B cell (primary cell): ENCODE measurements at regions not wholly inside any gene's neighbourhood (a gene's known extent, or its start where the extent isn't known, plus 50 kb on each side); places are given as distances from the start of the nearest gene placed in this dataset.

ENCODE experiments used
- ATAC-seq: fragments of 200-7000 bp; cut with Tn5 transposase; one replicate; pipeline ENCODE4 v1.10.0; 2021; ENCODE audit warnings: low read depth, mild to moderate bottlenecking, moderate number of reproducible peaks, moderate library complexity
- CTCF ChIA-PET: fragments of 350-600 bp; sonication (Branson Sonifier 250); formaldehyde crosslinking; loops from one replicate; lab custom pipeline; 2021; ENCODE audit warnings: antibody characterized with exemption, inconsistent platforms; lab: Charles Lee
- POLR2A ChIA-PET: fragments of 350-600 bp; sonication (Branson Sonifier 250); formaldehyde crosslinking; loops from one replicate; lab custom pipeline; 2021; ENCODE audit warnings: antibody characterized with exemption; lab: Charles Lee
- DNase-seq: peaks from one replicate; pipeline ENCODE4 v3.0.0; 2013
- H2AFZ ChIP-seq: 2 replicates; pipeline ENCODE4 v1.6.1; 2012; ENCODE audit warnings: mild to moderate bottlenecking, low read depth, low read length; ENCODE audit not compliant: insufficient read depth, poor library complexity, severe bottlenecking
- H3K27ac ChIP-seq, 2 donors: 1 replicate in 1 of 2; 2 replicates in 1 of 2; pipeline ENCODE4 v1.5.1; 2012 to 2013; ENCODE audit warnings: low read length in 2 of 2, mild to moderate bottlenecking in 2 of 2, moderate library complexity in 1 of 2
- H3K27me3 ChIP-seq, 4 experiments: fragments of 200-600 bp in 1 of 4; sonication (generic) in 1 of 4; replicated peaks in 1 of 4; 1 replicate in 2 of 4; 2 replicates in 2 of 4; pipeline versions ENCODE4 v1.6.1 to v1.7.0; 2013 to 2016; ENCODE audit warnings: low read length in 3 of 4, mild to moderate bottlenecking in 2 of 4, mixed read lengths in 1 of 4, moderate library complexity in 1 of 4; ENCODE audit not compliant: insufficient read depth in 4 of 4, control insufficient read depth in 3 of 4; ENCODE audit errors: control extremely low read depth in 1 of 4
- H3K36me3 ChIP-seq, 2 experiments: replicated peaks in 1 of 2; 1 replicate in 1 of 2; 2 replicates in 1 of 2; pipeline versions ENCODE4 v1.6.1 to v1.7.1; 2013; ENCODE audit warnings: low read length in 1 of 2; ENCODE audit not compliant: insufficient read depth in 2 of 2, control insufficient read depth in 1 of 2; ENCODE audit errors: control extremely low read depth in 1 of 2, extremely low read depth in 1 of 2
- H3K4me1 ChIP-seq, 2 donors: fragments of 200-600 bp in 1 of 2; sonication (generic) in 1 of 2; 1 replicate in 1 of 2; 2 replicates in 1 of 2; pipeline versions ENCODE4 v1.5.1 to v1.6.1; 2013 to 2017; ENCODE audit warnings: low read length in 2 of 2; ENCODE audit not compliant: control insufficient read depth in 2 of 2, insufficient read depth in 2 of 2
- H3K4me2 ChIP-seq: replicated peaks from 2 replicates; pipeline ENCODE3; 2012; ENCODE audit warnings: mild to moderate bottlenecking, low read depth, low read length; ENCODE audit not compliant: poor library complexity, severe bottlenecking
- H3K4me3 ChIP-seq, 5 experiments: fragments of 200-600 bp in 1 of 5; sonication (generic) in 1 of 5; 1 replicate in 3 of 5; 2 replicates in 2 of 5; pipeline versions ENCODE4 v1.5.1 to v1.7.0; 2011 to 2016; ENCODE audit warnings: low read length in 4 of 5, mild to moderate bottlenecking in 4 of 5, low read depth in 2 of 5, control low read depth in 1 of 5, moderate library complexity in 1 of 5; ENCODE audit not compliant: insufficient read depth in 1 of 5; ENCODE audit errors: control extremely low read depth in 1 of 5, extremely low read depth in 1 of 5
- H3K79me2 ChIP-seq: fragments of 200-600 bp; sonication (generic); one replicate; pipeline ENCODE4 v1.6.0; 2016; ENCODE audit warnings: low read length; ENCODE audit not compliant: control insufficient read depth, insufficient read depth
- H3K9ac ChIP-seq: fragments of 200-600 bp; sonication (generic); 2 replicates; pipeline ENCODE4 v1.6.1; 2017; ENCODE audit warnings: mild to moderate bottlenecking, low read length, moderate library complexity
- H3K9me3 ChIP-seq, 3 donors: one replicate each; pipeline versions ENCODE4 v1.6.1 to v1.7.1; 2013; ENCODE audit warnings: low read length in 2 of 3; ENCODE audit not compliant: control insufficient read depth in 2 of 3, insufficient read depth in 1 of 3; ENCODE audit errors: control extremely low read depth in 1 of 3
- H4K20me1 ChIP-seq: 2 replicates; pipeline ENCODE4 v1.6.0; 2012; ENCODE audit warnings: mild to moderate bottlenecking, low read length; ENCODE audit not compliant: insufficient read depth, control insufficient read depth, poor library complexity, severe bottlenecking
- H3K27ac Mint-ChIP-seq: one replicate; pipeline ENCODE4 v1.8.0; 2021; ENCODE audit warnings: mixed read lengths
- H3K27me3 Mint-ChIP-seq: one replicate; pipeline ENCODE4 v1.8.0; 2021; ENCODE audit warnings: mixed read lengths
- H3K4me1 Mint-ChIP-seq: one replicate; pipeline ENCODE4 v1.8.0; 2021; ENCODE audit warnings: mixed read lengths
- H3K4me3 Mint-ChIP-seq: one replicate; pipeline ENCODE4 v1.8.0; 2021; ENCODE audit warnings: mixed read lengths
- H3K9me3 Mint-ChIP-seq: one replicate; pipeline ENCODE4 v1.8.0; 2022; ENCODE audit warnings: mixed read lengths; ENCODE audit not compliant: insufficient read depth
- EZH2 ChIP-seq: IDR thresholded peaks from 2 replicates; pipeline ENCODE4 v1.6.1; 2012; ENCODE audit warnings: borderline replicate concordance, low read depth, mild to moderate bottlenecking, moderate library complexity, low read length; ENCODE audit not compliant: insufficient read depth, poor library complexity, severe bottlenecking
- WGBS: methylation state at CpG from one replicate; pipeline ENCODE4 v1.1.5; 2013; ENCODE audit warnings: missing lambda C conversion rate; ENCODE audit not compliant: insufficient coverage; 5-methylcytosine and 5-hydroxymethylcytosine counted together
- intact Hi-C: fragments of 100-400 bp; cut with micrococcal nuclease; formaldehyde crosslinking; loops from one replicate; pipeline ENCODE4 v1.10.0; 2022
- TF ChIP-seq, protein P1 (sequence below): fragments of 200-600 bp; IDR thresholded peaks from one replicate; pipeline ENCODE4 v1.8.0; 2022; ENCODE audit warnings: antibody characterized with exemption, mild to moderate bottlenecking

DNA sequence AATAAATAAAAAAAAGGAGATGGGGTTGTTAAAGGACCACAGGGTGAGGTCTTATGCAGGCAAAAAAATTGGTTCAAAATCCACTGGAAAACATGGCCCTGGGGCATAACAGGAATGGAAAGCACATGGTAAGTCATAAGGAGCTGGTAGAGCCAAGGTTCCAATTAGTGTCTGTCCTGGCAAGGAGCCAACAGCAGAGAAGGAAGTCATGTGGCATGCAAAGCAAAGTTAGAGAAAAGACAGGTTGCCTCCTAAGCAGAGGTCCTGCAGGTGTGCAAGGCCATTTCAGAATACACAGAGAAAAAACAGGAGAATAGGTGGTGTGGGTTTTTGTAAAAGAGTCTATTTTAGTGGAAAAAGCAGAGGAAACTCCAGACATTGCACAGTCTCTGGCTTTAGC lies 1881.7 kb downstream of the ARAP2 start:
- DNase-seq (no peak), ATAC-seq (no peak)
- intact Hi-C loops: no loop called here
- Histone ChIP-seq H3K9me3 (no peaks in the 10 kb centered on the region), H2AFZ (no peak overlapping the region), H3K4me1 (no peaks in the 10 kb centered on the region), H3K4me3 (no peak overlapping the region), H3K27ac (no peak overlapping the region), H3K27me3 (no peaks in the 10 kb centered on the region), H3K79me2 (no peaks in the 10 kb centered on the region), H3K9ac (no peak overlapping the region), H3K4me2 (no peak overlapping the region), H3K36me3 (no peaks in the 10 kb centered on the region), H4K20me1 (no peaks in the 10 kb centered on the region)
- ChIA-PET POLR2A (no interaction called here), CTCF (no interaction called here)
- H3K27me3 Mint-ChIP-seq: no peaks in the 10 kb centered on the region
- no peak overlapping the region for H3K27ac Mint-ChIP-seq
- no peak overlapping the region for H3K4me3 Mint-ChIP-seq
- H3K4me1 Mint-ChIP-seq: no peaks in the 10 kb centered on the region
- TF ChIP-seq EZH2: no peak
- TF ChIP-seq, protein P1, sequence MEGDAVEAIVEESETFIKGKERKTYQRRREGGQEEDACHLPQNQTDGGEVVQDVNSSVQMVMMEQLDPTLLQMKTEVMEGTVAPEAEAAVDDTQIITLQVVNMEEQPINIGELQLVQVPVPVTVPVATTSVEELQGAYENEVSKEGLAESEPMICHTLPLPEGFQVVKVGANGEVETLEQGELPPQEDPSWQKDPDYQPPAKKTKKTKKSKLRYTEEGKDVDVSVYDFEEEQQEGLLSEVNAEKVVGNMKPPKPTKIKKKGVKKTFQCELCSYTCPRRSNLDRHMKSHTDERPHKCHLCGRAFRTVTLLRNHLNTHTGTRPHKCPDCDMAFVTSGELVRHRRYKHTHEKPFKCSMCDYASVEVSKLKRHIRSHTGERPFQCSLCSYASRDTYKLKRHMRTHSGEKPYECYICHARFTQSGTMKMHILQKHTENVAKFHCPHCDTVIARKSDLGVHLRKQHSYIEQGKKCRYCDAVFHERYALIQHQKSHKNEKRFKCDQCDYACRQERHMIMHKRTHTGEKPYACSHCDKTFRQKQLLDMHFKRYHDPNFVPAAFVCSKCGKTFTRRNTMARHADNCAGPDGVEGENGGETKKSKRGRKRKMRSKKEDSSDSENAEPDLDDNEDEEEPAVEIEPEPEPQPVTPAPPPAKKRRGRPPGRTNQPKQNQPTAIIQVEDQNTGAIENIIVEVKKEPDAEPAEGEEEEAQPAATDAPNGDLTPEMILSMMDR: no peak
- peaks cover 6% of the 10 kb centered on the region for H3K9me3 Mint-ChIP-seq

DNA sequence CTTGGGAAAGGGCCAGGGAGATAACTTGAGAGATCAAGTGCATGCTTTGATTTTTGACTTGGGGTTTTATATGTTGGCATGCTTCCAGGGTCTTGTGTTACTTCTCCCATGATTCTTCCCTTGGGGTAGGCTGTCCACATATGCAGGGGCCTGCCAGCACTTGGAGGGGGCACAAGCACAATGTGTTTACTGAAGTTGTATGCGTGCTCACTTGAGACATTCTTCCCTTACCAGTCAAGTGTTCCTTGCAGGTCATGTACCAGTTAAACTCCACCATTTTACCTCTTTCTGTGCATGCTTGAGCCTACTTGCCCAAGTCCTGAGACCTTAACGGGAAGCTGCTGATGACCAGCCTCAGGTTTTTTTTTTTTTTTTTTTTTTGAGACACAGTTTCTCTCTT lies 1880.5 kb downstream of the ARAP2 start:
- Histone ChIP-seq H3K36me3 (no peaks in the 10 kb centered on the region), H3K79me2 (no peaks in the 10 kb centered on the region), H3K27ac (no peak overlapping the region), H3K4me3 (no peak overlapping the region), H3K9ac (no peak overlapping the region), H3K4me2 (no peak overlapping the region), H4K20me1 (no peaks in the 10 kb centered on the region), H3K9me3 (no peaks in the 10 kb centered on the region), H3K27me3 (no peaks in the 10 kb centered on the region), H2AFZ (no peak overlapping the region), H3K4me1 (no peaks in the 10 kb centered on the region)
- no peaks in the 10 kb centered on the region for H3K27me3 Mint-ChIP-seq
- CTCF ChIA-PET: no interaction called here
- ATAC-seq (no peak), DNase-seq (no peak)
- 96% methylated on average over 2 of the region's 2 CpGs for WGBS
- H3K4me1 Mint-ChIP-seq: no peaks in the 10 kb centered on the region
- H3K27ac Mint-ChIP-seq: no peak overlapping the region
- peaks cover 6% of the 10 kb centered on the region for H3K9me3 Mint-ChIP-seq
- no peak overlapping the region for H3K4me3 Mint-ChIP-seq
- intact Hi-C loops: no loop called here
- POLR2A ChIA-PET: no interaction called here
- TF ChIP-seq EZH2: no peak
- TF ChIP-seq, protein P1: no peak
